ENCODE measurements at regions not wholly inside any gene's neighbourhood (a gene's known extent, or its start where the extent isn't known, plus 50 kb on each side); places are given as distances from the start of the nearest gene placed in this dataset.

DNA sequence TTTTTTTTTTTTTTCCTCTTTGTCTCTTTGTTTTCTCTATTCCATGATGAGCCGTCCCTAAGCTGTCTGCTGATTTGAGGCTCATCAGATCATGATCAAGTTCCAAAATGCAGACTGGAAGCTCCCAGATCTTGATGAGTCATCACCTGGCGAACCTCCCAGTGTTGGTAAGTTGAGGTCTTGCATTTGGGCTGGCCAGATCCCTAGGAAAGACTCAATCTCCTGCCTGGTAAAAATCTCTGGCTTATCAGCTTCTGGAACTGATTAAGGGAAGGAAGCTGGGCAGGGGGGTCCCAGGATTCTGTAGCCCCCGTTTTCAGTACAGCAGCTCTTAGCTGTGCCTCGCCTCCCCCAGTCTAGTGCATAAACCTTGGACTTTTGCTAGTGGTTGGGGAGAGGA lies 69.0 kb downstream of the TSPAN17 start:
- no peak for DNase-seq
- H3K27me3 ChIP-seq = peaks cover 0 to 88% (median 66%) of the 10 kb centered on the region in 7 donors

DNA sequence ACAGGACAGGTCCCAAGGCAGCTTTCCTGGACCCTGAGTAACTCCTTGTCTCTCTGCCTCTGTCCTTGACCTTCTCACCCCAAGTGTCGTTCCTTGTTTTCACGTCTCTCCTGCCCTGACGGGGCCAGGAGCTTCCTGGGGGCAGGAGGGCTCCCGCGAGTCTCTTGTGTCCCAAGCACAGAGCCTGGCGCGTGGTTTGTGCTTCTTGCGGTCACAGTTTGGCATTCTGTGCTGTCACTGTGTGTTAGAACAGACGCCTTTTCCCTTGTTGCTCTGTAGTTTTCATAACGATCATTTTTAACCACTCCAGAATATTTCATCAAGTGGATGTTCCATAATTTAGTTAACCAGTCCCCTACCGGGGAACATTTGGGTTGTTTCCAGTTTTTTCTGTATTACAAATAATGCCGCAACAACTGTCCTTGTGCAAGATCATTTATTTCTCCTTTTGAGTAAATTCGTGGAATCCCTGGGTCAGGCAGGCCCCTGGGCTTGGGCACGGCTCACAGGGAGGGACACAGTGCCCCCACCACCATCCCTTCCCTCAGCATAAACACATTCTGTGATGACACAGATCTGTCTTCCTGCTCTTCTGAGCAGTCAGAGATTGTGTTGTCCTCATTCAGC lies 71.9 kb downstream of the TSPAN17 start:
- no peak for ATAC-seq
- DNase-seq = no peak
- H3K4me1 ChIP-seq = no peaks in the 10 kb centered on the region
- H3K27me3 ChIP-seq = peaks cover 0 to 85% (median 50%) of the 10 kb centered on the region in 7 donors
- peaks cover 0 to 15% (median 0%) of the 10 kb centered on the region in 11 donors for H3K9me3 ChIP-seq
- intact Hi-C loops (cut with DNase I) = no loop called here
- TF ChIP-seq, protein P1, sequence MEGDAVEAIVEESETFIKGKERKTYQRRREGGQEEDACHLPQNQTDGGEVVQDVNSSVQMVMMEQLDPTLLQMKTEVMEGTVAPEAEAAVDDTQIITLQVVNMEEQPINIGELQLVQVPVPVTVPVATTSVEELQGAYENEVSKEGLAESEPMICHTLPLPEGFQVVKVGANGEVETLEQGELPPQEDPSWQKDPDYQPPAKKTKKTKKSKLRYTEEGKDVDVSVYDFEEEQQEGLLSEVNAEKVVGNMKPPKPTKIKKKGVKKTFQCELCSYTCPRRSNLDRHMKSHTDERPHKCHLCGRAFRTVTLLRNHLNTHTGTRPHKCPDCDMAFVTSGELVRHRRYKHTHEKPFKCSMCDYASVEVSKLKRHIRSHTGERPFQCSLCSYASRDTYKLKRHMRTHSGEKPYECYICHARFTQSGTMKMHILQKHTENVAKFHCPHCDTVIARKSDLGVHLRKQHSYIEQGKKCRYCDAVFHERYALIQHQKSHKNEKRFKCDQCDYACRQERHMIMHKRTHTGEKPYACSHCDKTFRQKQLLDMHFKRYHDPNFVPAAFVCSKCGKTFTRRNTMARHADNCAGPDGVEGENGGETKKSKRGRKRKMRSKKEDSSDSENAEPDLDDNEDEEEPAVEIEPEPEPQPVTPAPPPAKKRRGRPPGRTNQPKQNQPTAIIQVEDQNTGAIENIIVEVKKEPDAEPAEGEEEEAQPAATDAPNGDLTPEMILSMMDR (IDR thresholded peaks at IDR 0.05) = no peak
- H3K4me3 ChIP-seq = no peak overlapping the region
- no peaks in the 10 kb centered on the region for H3K36me3 ChIP-seq
- 50 to 53% methylated on average over 14 of the region's 14 CpGs for WGBS, 2 donors
- no peak overlapping the region for H3K27ac ChIP-seq

More for the DNA sequence above, 69.0 kb downstream of the TSPAN17 start:
- intact Hi-C loops (cut with DNase I) = no loop called here
- Histone ChIP-seq H3K27ac (no peak overlapping the region), H3K36me3 (no peaks in the 10 kb centered on the region), H3K4me3 (no peak overlapping the region), H3K4me1 (no peaks in the 10 kb centered on the region), H3K9me3 (peaks cover 0 to 23% (median 0%) of the 10 kb centered on the region in 11 donors)
- TF ChIP-seq, protein P1 (IDR thresholded peaks at IDR 0.05) = no peak
- no peak for ATAC-seq
- 37 to 39% methylated on average over 4 of the region's 4 CpGs for WGBS, 2 donors

DNA sequence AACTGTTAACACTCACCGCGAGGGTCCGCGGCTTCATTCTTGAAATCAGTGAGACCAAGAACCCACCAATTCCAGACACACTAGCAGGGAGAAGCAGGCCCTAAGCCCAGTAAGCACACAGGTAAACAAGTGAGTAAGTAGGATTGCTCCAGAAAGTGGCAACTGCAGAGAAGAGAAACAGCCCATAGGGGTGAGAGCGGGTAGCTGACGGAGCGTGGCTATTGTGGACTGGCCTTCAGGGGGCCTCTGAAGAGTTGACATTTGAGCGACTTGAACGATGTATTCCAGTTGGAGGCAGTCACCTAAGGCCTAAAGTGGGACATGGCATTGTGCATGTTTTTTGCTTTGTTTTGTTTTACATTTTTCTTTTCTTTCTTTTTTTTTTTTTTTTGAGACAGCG lies 74.2 kb downstream of the TSPAN17 start:
- H3K4me1 ChIP-seq = no peaks in the 10 kb centered on the region
- no peaks in the 10 kb centered on the region for H3K36me3 ChIP-seq
- H3K27me3 ChIP-seq = peaks cover 0 to 90% (median 57%) of the 10 kb centered on the region in 7 donors
- intact Hi-C loops (cut with DNase I) = no loop called here
- H3K27ac ChIP-seq = no peak overlapping the region
- WGBS, 2 donors = 88% methylated on average over 10 of the region's 10 CpGs
- ATAC-seq (no peak), DNase-seq (no peak)
- H3K4me3 ChIP-seq = no peak overlapping the region
- no peaks in the 10 kb centered on the region for H3K9me3 ChIP-seq
- TF ChIP-seq, protein P1 (IDR thresholded peaks at IDR 0.05) = no peak

DNA sequence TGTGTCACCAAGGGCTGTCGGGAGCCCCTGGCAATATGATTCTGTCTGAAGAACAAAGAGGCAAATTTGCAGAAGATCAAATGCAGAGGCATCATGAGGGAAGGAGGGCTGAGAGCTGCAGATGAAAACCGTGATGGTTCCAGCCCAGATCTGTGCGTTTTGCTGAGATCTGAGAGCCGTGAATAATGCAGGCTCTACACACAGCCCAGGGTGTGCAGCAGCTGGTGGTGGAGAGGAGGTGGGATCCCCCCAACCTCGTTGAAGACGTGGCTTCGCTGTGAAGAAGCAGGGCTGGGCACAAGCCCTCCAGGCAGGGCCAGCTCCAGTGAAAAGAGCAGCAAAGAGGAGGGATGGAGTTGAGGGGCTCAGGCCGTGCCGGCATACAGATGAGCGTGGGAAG lies 75.5 kb downstream of the TSPAN17 start:
- Histone ChIP-seq H3K36me3 (no peaks in the 10 kb centered on the region), H3K4me3 (no peak overlapping the region), H3K27ac (no peak overlapping the region), H3K9me3 (no peaks in the 10 kb centered on the region), H3K4me1 (no peaks in the 10 kb centered on the region), H3K27me3 (peaks cover 0 to 89% (median 57%) of the 10 kb centered on the region in 7 donors)
- WGBS, 2 donors = 51 to 54% methylated on average over 10 of the region's 10 CpGs
- ATAC-seq = no peak
- no peak for DNase-seq
- intact Hi-C loops (cut with DNase I) = no loop called here
- TF ChIP-seq, protein P1 (IDR thresholded peaks at IDR 0.05) = no peak
